ENCODE measurements at regions not wholly inside any gene's neighbourhood (a gene's known extent, or its start where the extent isn't known, plus 50 kb on each side); places are given as distances from the start of the nearest gene placed in this dataset.

- TF ChIP-seq SPI1 (IDR thresholded peaks at IDR 0.05; ENCODE audit: borderline replicate concordance, low read depth) (no peak), CTCF (IDR thresholded peaks at IDR 0.05; ENCODE audit: insufficient read depth, low read length) (no peak), GABPA (IDR thresholded peaks at IDR 0.05; ENCODE audit: low read depth) (no peak), POLR2AphosphoS5 (IDR thresholded peaks at IDR 0.05; ENCODE audit: low read depth) (no peak), REST (IDR thresholded peaks at IDR 0.05; ENCODE audit: insufficient replicate concordance, low read depth) (no peak)
- Histone ChIP-seq H3K27me3 (ENCODE audit: insufficient read depth, poor library complexity, severe bottlenecking) (no peaks in the 10 kb centered on the region), H3K4me3 (replicated peaks; ENCODE audit: insufficient read depth, low read length) (no peak overlapping the region), H3K27ac (replicated peaks) (no peak overlapping the region)
- no peak for DNase-seq (ENCODE audit: low read depth in 1 of 2, low spot score in 1 of 2)
These were observed 93.5 kb downstream of the C1orf94 start for GRCh38 chr1:34270181-34270580.

GRCh38 chr1:34272152-34272551 is 95.4 kb downstream of the C1orf94 start:
- TF ChIP-seq CTCF (IDR thresholded peaks at IDR 0.05; ENCODE audit: insufficient read depth, low read length), result no peak
- H3K27me3 ChIP-seq (ENCODE audit: insufficient read depth, poor library complexity, severe bottlenecking), result no peaks in the 10 kb centered on the region
- DNase-seq (ENCODE audit: low read depth in 1 of 2, low spot score in 1 of 2), result no peak
- H3K27ac ChIP-seq (replicated peaks), result no peak overlapping the region
- no peak overlapping the region for H3K4me3 ChIP-seq (replicated peaks; ENCODE audit: insufficient read depth, low read length)

GRCh38 chr1:34275150-34275549 is 98.4 kb downstream of the C1orf94 start:
- Histone ChIP-seq H3K27me3 (ENCODE audit: insufficient read depth, poor library complexity, severe bottlenecking) (no peaks in the 10 kb centered on the region), H3K27ac (replicated peaks) (no peak overlapping the region)

More at GRCh38 chr1:34275150-34275549, 98.4 kb downstream of the C1orf94 start:
- H3K4me3 ChIP-seq (replicated peaks; ENCODE audit: insufficient read depth, low read length), result no peak overlapping the region
- no peak for DNase-seq (ENCODE audit: low read depth in 1 of 2, low spot score in 1 of 2)
- TF ChIP-seq POLR2AphosphoS5 (IDR thresholded peaks at IDR 0.05; ENCODE audit: low read depth), result no peak
- TF ChIP-seq REST (IDR thresholded peaks at IDR 0.05; ENCODE audit: insufficient replicate concordance, low read depth), result no peak
- no peak for TF ChIP-seq SPI1 (IDR thresholded peaks at IDR 0.05; ENCODE audit: borderline replicate concordance, low read depth)
- no peak for TF ChIP-seq GABPA (IDR thresholded peaks at IDR 0.05; ENCODE audit: low read depth)
- TF ChIP-seq CTCF (IDR thresholded peaks at IDR 0.05; ENCODE audit: insufficient read depth, low read length), result no peak

All from HL-60 (cell line).